MM.1S (cell line): ENCODE measurements at regions not wholly inside any gene's neighbourhood (a gene's known extent, or its start where the extent isn't known, plus 50 kb on each side); places are given as distances from the start of the nearest gene placed in this dataset.

Experiments
- CTCF ChIP-seq: fragments of 300-600 bp; sonication (generic); IDR thresholded peaks from 2 replicates; pipeline ENCODE4 v1.5.1; 2016; ENCODE audit warnings: antibody characterized with exemption, low read length, mixed read lengths
- EZH2 ChIP-seq: fragments of 300-600 bp; sonication (generic); optimal IDR thresholded peaks from 2 replicates; pipeline ENCODE3; 2017; ENCODE audit warnings: low read depth, mild to moderate bottlenecking, antibody characterized with exemption, low read length, mixed read lengths
- EZH2phosphoT487 ChIP-seq: fragments of 300-600 bp; sonication (generic); IDR thresholded peaks from 2 replicates; pipeline ENCODE4 v1.6.1; 2018; ENCODE audit warnings: antibody characterized with exemption, low read length

GRCh38 chr4:41379230-41379629 is 122.5 kb downstream of the UCHL1 start:
- TF ChIP-seq CTCF (no peak), EZH2phosphoT487 (no peak), EZH2 (no peak)
